Lung (tissue), 11 donors: ENCODE measurements at regions not wholly inside any gene's neighbourhood (a gene's known extent, or its start where the extent isn't known, plus 50 kb on each side); places are given as distances from the start of the nearest gene placed in this dataset.
"Not testable (repeated sequence)": the region's sequence is repeated elsewhere in the genome, so short reads cannot be mapped to it uniquely, and the experiment has no call there.

Source experiments
- ATAC-seq: fragments of 200-7000 bp; cut with Tn5 transposase; one replicate; pipeline ENCODE4 v1.9.1; 2020; ENCODE audit warnings: moderate number of reproducible peaks; ENCODE audit not compliant: insufficient read depth, low FRiP score
- DNase-seq, 3 donors: peaks; one replicate each; pipeline ENCODE4 v3.0.0-alpha.2; 2013 to 2017
- H3K27ac ChIP-seq, 2 donors: one replicate each; pipeline ENCODE4 v1.5.1; 2013; ENCODE audit warnings: mild to moderate bottlenecking in 2 of 2, moderate library complexity in 2 of 2, control low read depth in 1 of 2, inconsistent platforms in 1 of 2, low read depth in 1 of 2, low read length in 1 of 2
- H3K27me3 ChIP-seq, 3 donors: one replicate each; pipeline ENCODE4 v1.5.1; 2013; ENCODE audit warnings: low read length in 2 of 3; ENCODE audit not compliant: control insufficient read depth in 3 of 3, insufficient read depth in 3 of 3
- H3K36me3 ChIP-seq, 4 donors: one replicate each; pipeline ENCODE4 v1.5.1; 2013; ENCODE audit warnings: low read length in 4 of 4, mild to moderate bottlenecking in 1 of 4, moderate library complexity in 1 of 4; ENCODE audit not compliant: control insufficient read depth in 4 of 4, insufficient read depth in 4 of 4
- H3K4me1 ChIP-seq, 5 donors: one replicate each; pipeline ENCODE4 v1.5.1; 2013; ENCODE audit warnings: low read length in 5 of 5, mild to moderate bottlenecking in 2 of 5, moderate library complexity in 1 of 5; ENCODE audit not compliant: control insufficient read depth in 5 of 5, insufficient read depth in 5 of 5
- H3K4me3 ChIP-seq: one replicate; pipeline ENCODE4 v1.5.1; 2013; ENCODE audit warnings: mild to moderate bottlenecking, control low read depth, moderate library complexity
- H3K9ac ChIP-seq, 2 donors: one replicate each; pipeline ENCODE4 v1.5.1; 2013; ENCODE audit warnings: low read length in 2 of 2, control low read depth in 1 of 2; ENCODE audit not compliant: insufficient read depth in 1 of 2
- H3K9me3 ChIP-seq, 4 donors: one replicate each; pipeline ENCODE4 v1.5.1; 2013; ENCODE audit warnings: low read length in 3 of 4, mild to moderate bottlenecking in 1 of 4, moderate library complexity in 1 of 4; ENCODE audit not compliant: control insufficient read depth in 4 of 4, insufficient read depth in 3 of 4
- CTCF ChIP-seq: IDR thresholded peaks from 2 replicates; pipeline ENCODE4 v1.5.1; 2012; ENCODE audit warnings: mild to moderate bottlenecking; ENCODE audit errors: control extremely low read depth, extremely low read depth
- WGBS, 2 donors: extraction: QIAGEN DNeasy Blood & Tissue Kit; methylation state at CpG; one replicate each; pipeline ENCODE4 v1.1.7; 2013; 5-methylcytosine and 5-hydroxymethylcytosine counted together
- donor health status: control.
- donor health status: control.
- donor health status: Bipolar disorder and iron deficiency.
- donor health status: healthy.
- donor health status: DM: yes; HTN: yes; CAD: no.

GRCh38 chr15:92753591-92753990, 98.0 kb upstream of the FAM174B start:
- TF ChIP-seq CTCF, result no peak
- H3K4me3 ChIP-seq, result no peak overlapping the region
- no peaks in the 10 kb centered on the region for H3K27me3 ChIP-seq
- no peak overlapping the region for H3K27ac ChIP-seq
- DNase-seq, result no peak
- no peaks in the 10 kb centered on the region for H3K4me1 ChIP-seq
- no peaks in the 10 kb centered on the region for H3K36me3 ChIP-seq
- no peaks in the 10 kb centered on the region for H3K9me3 ChIP-seq
- no peak overlapping the region for H3K9ac ChIP-seq
- 76 to 85% methylated on average over 3 of the region's 3 CpGs for WGBS, 2 donors
- no peak for ATAC-seq

- Histone ChIP-seq H3K4me1 (peaks cover 0 to 2% (median 0%) of the 10 kb centered on the region in 5 donors), H3K36me3 (peaks cover 0 to 2% (median 0%) of the 10 kb centered on the region in 4 donors), H3K9me3 (no peaks in the 10 kb centered on the region), H3K9ac (no peak overlapping the region), H3K27me3 (no peaks in the 10 kb centered on the region), H3K27ac (no peak overlapping the region), H3K4me3 (no peak overlapping the region)
- no peak for TF ChIP-seq CTCF
- DNase-seq, result no peak
- 77 to 85% methylated on average over 5 of the region's 5 CpGs for WGBS, 2 donors
- ATAC-seq, result no peak
Observed at GRCh38 chr15:92763459-92763858, 107.9 kb upstream of the FAM174B start.

DNA sequence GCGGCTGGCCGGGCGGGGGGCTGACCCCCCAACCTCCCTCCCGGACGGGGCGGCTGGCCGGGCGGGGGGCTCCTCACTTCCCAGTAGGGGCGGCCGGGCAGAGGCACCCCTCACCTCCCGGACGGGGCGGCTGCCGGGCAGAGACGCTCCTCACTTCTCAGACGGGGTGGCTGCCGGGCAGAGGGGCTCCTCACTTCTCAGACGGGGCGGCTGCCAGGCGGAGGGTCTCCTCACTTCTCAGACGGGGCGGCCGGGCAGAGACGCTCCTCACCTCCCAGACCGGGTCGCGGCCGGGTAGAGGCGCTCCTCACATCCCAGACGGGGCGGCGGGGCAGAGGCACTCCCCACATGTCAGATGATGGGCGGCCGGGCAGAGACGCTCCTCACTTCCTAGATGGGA, 112.6 kb upstream of the FAM174B start:
- not testable (repeated sequence) for H3K36me3 ChIP-seq, DNase-seq, ATAC-seq, H3K4me1 ChIP-seq, H3K27ac ChIP-seq, H3K9ac ChIP-seq, H3K4me3 ChIP-seq, H3K9me3 ChIP-seq, H3K27me3 ChIP-seq
- WGBS, 2 donors, result 96 to 98% methylated on average over 22 to 34 of the region's 35 CpGs

- Histone ChIP-seq H3K9ac (no peak overlapping the region), H3K4me3 (no peak overlapping the region), H3K36me3 (peaks cover 0 to 2% (median 0%) of the 10 kb centered on the region in 4 donors), H3K27ac (no peak overlapping the region), H3K4me1 (no peaks in the 10 kb centered on the region), H3K27me3 (no peaks in the 10 kb centered on the region), H3K9me3 (no peaks in the 10 kb centered on the region)
- TF ChIP-seq CTCF, result no peak
- DNase-seq, result no peak
- ATAC-seq, result no peak
- 78% methylated on average over 3 of the region's 3 CpGs for WGBS, 2 donors
Observed at GRCh38 chr15:92770641-92771040, 115.1 kb upstream of the FAM174B start.
